Small intestine (tissue), 7 donors: ENCODE measurements at regions not wholly inside any gene's neighbourhood (a gene's known extent, or its start where the extent isn't known, plus 50 kb on each side); places are given as distances from the start of the nearest gene placed in this dataset.

Experiments
- DNase-seq, 2 donors: peaks; one replicate each; pipeline versions ENCODE4 v3.0.0 to v3.0.0-alpha.2; 2013
- FAIRE-seq: peaks from 2 replicates; lab custom pipeline; 2012; peaks lifted over from hg19 to GRCh38; lab: Jason Lieb, UNC
- H3K27ac ChIP-seq, 3 donors: one replicate each; pipeline ENCODE4 v1.5.1; 2013; ENCODE audit warnings: low read length in 2 of 3, mild to moderate bottlenecking in 2 of 3, control low read depth in 1 of 3, inconsistent platforms in 1 of 3, low read depth in 1 of 3, moderate library complexity in 1 of 3
- H3K27me3 ChIP-seq, 3 donors: one replicate each; pipeline ENCODE4 v1.6.1; 2013; ENCODE audit warnings: low read length in 3 of 3, inconsistent platforms in 1 of 3; ENCODE audit not compliant: control insufficient read depth in 3 of 3, insufficient read depth in 3 of 3
- H3K36me3 ChIP-seq, 3 donors: one replicate each; pipeline ENCODE4 v1.6.1; 2013; ENCODE audit warnings: low read length in 3 of 3, inconsistent platforms in 1 of 3, low read depth in 1 of 3, mild to moderate bottlenecking in 1 of 3, moderate library complexity in 1 of 3; ENCODE audit not compliant: control insufficient read depth in 3 of 3, insufficient read depth in 2 of 3
- H3K4me1 ChIP-seq, 3 donors: one replicate each; pipeline ENCODE4 v1.6.1; 2013; ENCODE audit warnings: low read length in 2 of 3, inconsistent platforms in 1 of 3, low read depth in 1 of 3, mild to moderate bottlenecking in 1 of 3, moderate library complexity in 1 of 3; ENCODE audit not compliant: control insufficient read depth in 3 of 3, insufficient read depth in 2 of 3
- H3K4me3 ChIP-seq, 3 donors: one replicate each; pipeline ENCODE4 v1.5.1; 2013; ENCODE audit warnings: low read length in 3 of 3, control low read depth in 1 of 3, inconsistent platforms in 1 of 3, low read depth in 1 of 3, mild to moderate bottlenecking in 1 of 3, moderate library complexity in 1 of 3
- H3K9me3 ChIP-seq, 2 donors: one replicate each; pipeline ENCODE4 v1.6.1; 2013; ENCODE audit warnings: low read depth in 1 of 2, low read length in 1 of 2; ENCODE audit not compliant: control insufficient read depth in 2 of 2, insufficient read depth in 1 of 2
- WGBS, 3 donors: extraction: QIAGEN DNeasy Blood & Tissue Kit; methylation state at CpG; one replicate each; pipeline ENCODE4 v1.1.7; 2013; 5-methylcytosine and 5-hydroxymethylcytosine counted together
- donor health status: healthy with polysubstance abuse.
- donor health status: control.
- donor health status: control.
- donor health status: Bipolar disorder and iron deficiency.
- donor health status: healthy.

DNA sequence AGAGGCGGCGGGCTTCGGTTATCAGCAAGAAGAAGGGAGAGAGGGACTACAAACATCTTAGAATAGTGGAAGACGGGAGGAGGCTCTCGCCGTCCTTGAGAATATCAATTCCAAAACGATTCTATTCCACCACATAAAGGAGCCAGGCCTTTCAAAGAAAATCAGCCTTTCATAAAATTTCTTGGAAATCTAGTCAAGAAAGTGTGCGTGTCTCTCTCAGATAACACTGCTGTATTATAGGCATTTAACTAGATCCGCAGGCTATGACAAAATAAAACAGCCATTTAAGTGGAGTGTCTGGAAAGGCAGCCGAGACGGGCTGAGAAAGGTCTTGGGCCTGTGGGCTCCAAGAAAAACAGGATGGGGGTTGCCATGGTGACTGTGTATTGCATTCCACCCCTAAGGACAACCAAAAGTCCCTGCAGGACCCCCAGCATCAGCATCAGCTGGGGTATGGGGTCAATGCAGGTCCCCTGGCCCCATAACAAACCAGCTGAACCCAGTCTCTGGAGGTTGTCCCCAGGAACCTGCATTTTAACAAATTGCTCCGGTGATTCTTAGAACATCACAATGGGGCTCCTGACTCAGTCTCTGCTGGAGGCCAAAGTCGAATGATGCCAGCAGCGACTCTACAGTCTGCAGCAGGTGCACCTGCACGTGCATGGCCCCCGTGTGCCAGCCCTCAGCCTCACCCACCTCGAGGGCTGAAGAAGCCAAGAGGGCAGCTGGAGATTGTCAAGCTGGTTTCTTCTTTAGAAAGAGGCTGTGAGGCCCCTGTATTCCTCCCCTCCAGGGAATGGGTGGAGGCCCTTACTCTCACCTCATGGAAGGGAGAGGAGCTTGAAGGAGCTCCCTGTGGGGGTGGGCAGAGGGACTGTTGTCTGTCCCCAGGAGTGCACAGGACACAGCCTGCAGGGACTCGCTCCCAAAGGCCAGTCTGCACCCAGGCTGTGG is 287.4 kb downstream of the NPHP4 start:
- Histone ChIP-seq H3K36me3 (no peaks in the 10 kb centered on the region), H3K9me3 (no peaks in the 10 kb centered on the region), H3K27ac (no peak overlapping the region), H3K4me1 (no peaks in the 10 kb centered on the region), H3K4me3 (no peak overlapping the region), H3K27me3 (no peaks in the 10 kb centered on the region)
- DNase-seq (no peak), FAIRE-seq (no peak)
- WGBS, 3 donors: 68 to 79% (median 76%) methylated on average over 18 of the region's 18 CpGs

DNA sequence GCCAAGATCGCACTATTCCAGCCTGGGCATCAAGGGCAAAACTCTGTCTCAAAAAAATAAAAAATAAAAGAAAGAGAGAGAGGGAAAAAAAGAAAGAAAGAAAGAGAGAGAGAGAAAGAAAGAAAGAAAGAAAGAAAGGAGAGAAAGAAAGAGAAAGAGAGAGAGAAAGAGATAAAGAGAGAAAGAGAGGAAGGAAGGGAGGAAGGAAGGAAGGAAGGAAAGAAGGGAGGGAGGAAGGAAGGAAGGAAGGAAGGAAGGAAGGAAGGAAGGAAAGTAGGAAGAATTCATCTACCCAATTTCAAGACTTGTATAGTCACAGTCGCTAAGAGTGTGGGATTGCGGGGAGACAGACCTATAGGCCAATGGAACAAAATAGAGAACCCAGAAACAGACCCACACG is 290.6 kb downstream of the NPHP4 start:
- Histone ChIP-seq H3K36me3 (no peaks in the 10 kb centered on the region), H3K4me1 (no peaks in the 10 kb centered on the region), H3K4me3 (no peak overlapping the region), H3K27ac (no peak overlapping the region), H3K9me3 (no peaks in the 10 kb centered on the region), H3K27me3 (no peaks in the 10 kb centered on the region)
- 82 to 86% (median 85%) methylated on average over 4 of the region's 4 CpGs for WGBS, 3 donors
- FAIRE-seq: no peak
- DNase-seq: no peak

DNA sequence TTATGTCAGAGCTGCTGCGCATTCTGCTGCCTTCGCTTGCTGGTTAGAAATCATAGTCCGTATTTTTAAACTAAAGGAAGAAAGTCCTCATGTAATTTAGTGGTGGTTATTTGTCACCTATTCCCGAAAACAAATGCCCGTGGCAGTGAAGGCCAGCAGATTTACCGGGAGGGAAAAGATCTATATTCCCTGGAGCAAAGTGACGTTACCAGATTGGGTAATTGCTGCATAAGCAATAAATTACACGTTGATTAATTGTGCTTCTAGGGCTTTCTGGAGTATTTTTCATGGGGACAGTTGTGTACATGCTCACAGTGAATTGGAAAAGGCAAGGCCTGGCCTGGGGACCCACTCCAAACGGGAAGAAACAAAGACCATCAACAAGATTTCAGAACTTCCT is 298.7 kb downstream of the NPHP4 start:
- H3K27me3 ChIP-seq: no peaks in the 10 kb centered on the region
- no peak for DNase-seq
- no peaks in the 10 kb centered on the region for H3K4me1 ChIP-seq
- H3K27ac ChIP-seq: no peak overlapping the region
- H3K4me3 ChIP-seq: no peak overlapping the region
- H3K36me3 ChIP-seq: no peaks in the 10 kb centered on the region
- WGBS, 3 donors: 74 to 81% (median 77%) methylated on average over 9 of the region's 9 CpGs
- no peaks in the 10 kb centered on the region for H3K9me3 ChIP-seq
- FAIRE-seq: no peak

DNA sequence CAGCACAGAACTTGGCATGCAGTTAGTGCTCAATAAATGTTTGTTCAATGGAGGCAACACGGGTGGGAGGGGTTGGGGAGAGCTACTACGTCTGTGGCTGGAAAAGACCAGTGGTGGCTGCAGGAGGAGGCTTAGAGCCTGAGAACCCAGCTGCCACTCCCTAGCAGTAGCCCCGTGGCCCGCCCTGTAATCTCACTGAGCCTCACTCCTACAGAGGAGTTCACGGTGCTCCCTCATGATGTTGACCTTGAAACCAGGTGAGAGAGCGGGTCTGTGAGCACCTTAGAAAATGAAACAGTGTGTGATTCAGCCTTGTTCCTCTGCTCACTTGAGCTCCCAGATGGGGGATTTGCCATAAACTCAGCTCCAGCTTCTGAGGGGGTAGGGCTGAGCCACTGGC is 299.6 kb downstream of the NPHP4 start:
- no peaks in the 10 kb centered on the region for H3K36me3 ChIP-seq
- no peak overlapping the region for H3K27ac ChIP-seq
- WGBS, 3 donors: 13 to 56% (median 31%) methylated on average over 6 of the region's 6 CpGs
- H3K4me3 ChIP-seq: no peak overlapping the region
- no peaks in the 10 kb centered on the region for H3K27me3 ChIP-seq
- no peaks in the 10 kb centered on the region for H3K9me3 ChIP-seq
- peaks cover 0 to 3% (median 0%) of the 10 kb centered on the region in 3 donors for H3K4me1 ChIP-seq
- DNase-seq (peak in 1 of 2 donors; percentile 52), FAIRE-seq (no peak)

DNA sequence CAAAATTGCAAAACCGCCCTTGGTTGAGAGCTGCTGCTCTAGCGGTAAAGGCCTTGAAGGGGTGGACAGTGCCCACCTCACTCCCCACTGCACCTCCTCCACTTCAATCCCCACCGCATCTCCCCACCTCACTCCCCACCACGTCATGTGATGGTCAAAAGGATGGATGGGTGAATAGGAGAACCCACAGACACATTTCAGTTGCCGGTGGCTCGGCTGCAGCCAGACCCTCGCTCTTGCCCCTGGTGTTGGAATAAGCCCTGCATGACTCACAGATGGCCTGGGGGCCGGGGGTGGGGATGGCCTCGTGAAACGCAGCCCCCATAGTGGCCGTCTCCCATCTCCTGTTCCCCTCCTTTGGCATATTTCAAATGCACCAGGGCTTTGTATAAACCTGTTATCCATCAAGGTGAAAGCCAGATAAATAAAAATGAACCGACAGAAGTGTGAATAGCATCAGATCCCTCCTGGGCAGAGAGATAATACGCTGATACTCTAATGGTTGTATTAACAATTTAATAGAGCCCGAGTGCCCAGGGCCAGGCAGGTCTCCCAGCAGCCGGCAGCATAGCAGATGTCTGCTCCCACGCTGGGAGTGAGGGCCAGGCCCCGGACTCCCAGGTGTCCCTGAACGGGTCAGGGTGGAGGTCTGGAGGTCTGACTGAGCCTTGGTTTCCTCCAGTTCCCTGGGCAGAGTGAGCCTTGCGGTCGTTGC is 300.3 kb downstream of the NPHP4 start:
- H3K27ac ChIP-seq: no peak overlapping the region
- H3K4me3 ChIP-seq: no peak overlapping the region
- 62 to 73% (median 71%) methylated on average over 20 of the region's 20 CpGs for WGBS, 3 donors
- DNase-seq (no peak), FAIRE-seq (no peak)
- no peaks in the 10 kb centered on the region for H3K9me3 ChIP-seq
- H3K36me3 ChIP-seq: no peaks in the 10 kb centered on the region
- H3K4me1 ChIP-seq: peaks cover 0 to 3% (median 0%) of the 10 kb centered on the region in 3 donors
- H3K27me3 ChIP-seq: no peaks in the 10 kb centered on the region

DNA sequence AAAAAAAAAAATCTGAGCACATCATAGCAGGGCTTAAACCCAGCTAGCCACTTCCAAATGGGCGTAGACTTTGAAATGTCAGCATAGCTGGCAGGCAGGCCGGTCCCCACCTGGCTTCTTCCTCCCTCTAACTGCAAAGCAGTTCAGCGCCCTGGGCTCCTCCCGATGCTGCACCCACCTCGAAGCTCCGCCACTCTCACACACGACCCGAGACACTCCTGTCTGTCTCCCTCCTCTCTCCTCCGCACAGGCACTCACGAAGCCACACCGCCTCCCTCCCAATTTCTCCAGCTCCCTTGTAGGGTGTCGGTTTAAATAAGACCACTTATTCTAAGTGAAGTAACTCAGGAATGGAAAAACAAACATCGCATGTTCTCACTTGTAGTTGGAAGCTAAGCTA is 301.3 kb downstream of the NPHP4 start:
- DNase-seq (peak in 1 of 2 donors; percentile 22), FAIRE-seq (no peak)
- no peaks in the 10 kb centered on the region for H3K36me3 ChIP-seq
- peaks cover 0 to 3% (median 0%) of the 10 kb centered on the region in 3 donors for H3K4me1 ChIP-seq
- WGBS, 3 donors: 59 to 65% (median 60%) methylated on average over 11 to 13 of the region's 13 CpGs
- no peaks in the 10 kb centered on the region for H3K9me3 ChIP-seq
- no peak overlapping the region for H3K4me3 ChIP-seq
- no peaks in the 10 kb centered on the region for H3K27me3 ChIP-seq
- no peak overlapping the region for H3K27ac ChIP-seq

DNA sequence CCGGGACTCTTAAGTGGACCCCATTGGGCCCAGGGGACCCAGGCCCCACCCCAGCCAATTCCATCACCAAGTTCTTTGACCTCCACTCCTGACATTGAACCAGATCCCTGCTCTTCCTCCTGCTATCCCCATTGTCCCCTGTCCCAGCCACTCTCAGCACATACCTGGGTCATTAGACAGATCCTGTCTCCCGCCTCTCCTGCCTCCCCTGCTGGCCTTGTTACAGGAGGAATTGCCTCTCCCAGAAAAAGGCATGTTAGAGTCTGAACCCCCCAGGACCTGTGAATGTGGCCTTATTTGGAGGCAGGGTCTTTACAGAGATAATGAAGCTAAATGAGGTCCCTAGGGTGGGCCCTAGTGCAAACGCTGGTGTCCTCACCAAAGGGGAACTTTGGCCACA is 301.9 kb downstream of the NPHP4 start:
- WGBS, 3 donors: 58 to 72% (median 71%) methylated on average over 3 of the region's 3 CpGs
- peaks cover 0 to 3% (median 0%) of the 10 kb centered on the region in 3 donors for H3K4me1 ChIP-seq

More for the DNA sequence above, 301.9 kb downstream of the NPHP4 start:
- FAIRE-seq: no peak
- H3K27me3 ChIP-seq: no peaks in the 10 kb centered on the region
- DNase-seq: no peak
- no peaks in the 10 kb centered on the region for H3K36me3 ChIP-seq
- no peaks in the 10 kb centered on the region for H3K9me3 ChIP-seq
- no peak overlapping the region for H3K4me3 ChIP-seq
- H3K27ac ChIP-seq: no peak overlapping the region
